ENCODE measurements at regions not wholly inside any gene's neighbourhood (a gene's known extent, or its start where the extent isn't known, plus 50 kb on each side); places are given as distances from the start of the nearest gene placed in this dataset.

DNA sequence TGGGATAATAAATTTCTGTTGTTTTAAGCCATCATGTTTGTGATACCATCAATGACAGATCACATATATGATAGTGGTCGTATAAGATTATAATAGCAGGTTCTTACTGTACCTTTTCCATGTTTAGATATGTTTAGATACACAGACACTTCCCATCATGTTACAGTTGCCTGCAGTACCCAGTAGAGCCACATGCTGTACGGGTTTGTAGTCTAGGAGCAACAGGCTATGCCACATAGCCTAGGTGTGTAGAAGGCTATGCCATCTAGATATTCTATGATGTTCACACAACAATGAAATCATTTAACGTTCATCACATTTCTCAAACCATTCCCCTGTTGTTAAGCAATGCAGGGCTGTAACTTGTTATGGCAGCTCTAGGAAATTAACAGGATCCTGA, 132.9 kb upstream of the SH3BP4 start:
- H3K79me2 ChIP-seq (ENCODE audit: low read length) = no peaks in the 10 kb centered on the region
- no peak overlapping the region for H3K27ac ChIP-seq (ENCODE audit: low read length)
- ATAC-seq = no peak

DNA sequence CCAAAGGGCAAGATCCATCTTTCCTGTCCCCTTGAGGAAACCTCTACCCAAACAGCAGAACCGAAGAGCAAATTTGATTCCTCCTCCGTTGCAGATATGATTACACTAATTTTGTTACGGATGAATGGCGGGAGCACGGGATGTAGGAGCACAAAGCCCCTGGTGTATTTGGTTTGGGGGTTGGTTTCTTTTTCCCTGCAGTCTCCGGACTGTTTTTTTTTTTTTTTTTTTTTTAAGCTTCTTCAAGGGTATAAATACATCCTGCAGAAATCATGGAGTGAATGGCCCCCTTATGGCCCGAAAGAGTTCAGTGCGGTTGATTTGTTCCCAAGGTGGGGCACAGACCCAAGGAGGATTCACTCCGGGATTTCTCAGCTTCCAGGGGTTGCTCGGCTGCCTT, 135.3 kb upstream of the SH3BP4 start:
- no peaks in the 10 kb centered on the region for H3K9me3 ChIP-seq (ENCODE audit: low read length)
- intact Hi-C loops (cut with micrococcal nuclease) = no loop called here
- H2AFZ ChIP-seq (ENCODE audit: low read length) = no peak overlapping the region
- no peaks in the 10 kb centered on the region for H3K4me1 ChIP-seq (ENCODE audit: insufficient read depth, low read length)
- H3K4me3 ChIP-seq (ENCODE audit: low read length) = no peak overlapping the region
- no peaks in the 10 kb centered on the region for H3K36me3 ChIP-seq (ENCODE audit: low read depth, low read length)
- H3K4me2 ChIP-seq (ENCODE audit: low read length) = no peak overlapping the region
- BruUV-seq (replicated peaks) = no TSS peak
- no peak for TF ChIP-seq EZH2phosphoT487 (IDR thresholded peaks at IDR 0.05; ENCODE audit: borderline replicate concordance, low read length)
- TF ChIP-seq EZH2 (IDR thresholded peaks at IDR 0.05; ENCODE audit: low read length, unreplicated experiment) = no peak
- TF ChIP-seq, protein P1, sequence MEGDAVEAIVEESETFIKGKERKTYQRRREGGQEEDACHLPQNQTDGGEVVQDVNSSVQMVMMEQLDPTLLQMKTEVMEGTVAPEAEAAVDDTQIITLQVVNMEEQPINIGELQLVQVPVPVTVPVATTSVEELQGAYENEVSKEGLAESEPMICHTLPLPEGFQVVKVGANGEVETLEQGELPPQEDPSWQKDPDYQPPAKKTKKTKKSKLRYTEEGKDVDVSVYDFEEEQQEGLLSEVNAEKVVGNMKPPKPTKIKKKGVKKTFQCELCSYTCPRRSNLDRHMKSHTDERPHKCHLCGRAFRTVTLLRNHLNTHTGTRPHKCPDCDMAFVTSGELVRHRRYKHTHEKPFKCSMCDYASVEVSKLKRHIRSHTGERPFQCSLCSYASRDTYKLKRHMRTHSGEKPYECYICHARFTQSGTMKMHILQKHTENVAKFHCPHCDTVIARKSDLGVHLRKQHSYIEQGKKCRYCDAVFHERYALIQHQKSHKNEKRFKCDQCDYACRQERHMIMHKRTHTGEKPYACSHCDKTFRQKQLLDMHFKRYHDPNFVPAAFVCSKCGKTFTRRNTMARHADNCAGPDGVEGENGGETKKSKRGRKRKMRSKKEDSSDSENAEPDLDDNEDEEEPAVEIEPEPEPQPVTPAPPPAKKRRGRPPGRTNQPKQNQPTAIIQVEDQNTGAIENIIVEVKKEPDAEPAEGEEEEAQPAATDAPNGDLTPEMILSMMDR (conservative IDR thresholded peaks at IDR 0.05; ENCODE audit: low read depth, low read length) = no peak
- H3K9ac ChIP-seq (ENCODE audit: low read length) = no peak overlapping the region
- no peaks in the 10 kb centered on the region for H4K20me1 ChIP-seq (ENCODE audit: low read length)
- no peaks in the 10 kb centered on the region for H3F3A ChIP-seq (ENCODE audit: low read length, unreplicated experiment)
- ATAC-seq (no peak), DNase-seq (no peak)
- H3K27ac ChIP-seq (ENCODE audit: low read length) = no peak overlapping the region
- no peaks in the 10 kb centered on the region for H3K79me2 ChIP-seq (ENCODE audit: low read length)
- ChIA-PET CTCF (no interaction called here), POLR2A (ENCODE audit: unreplicated experiment) (no interaction called here)
- H3K9me2 ChIP-seq (replicated peaks; ENCODE audit: low read length) = no peaks in the 10 kb centered on the region
- H3K27me3 ChIP-seq (ENCODE audit: low read length) = no peaks in the 10 kb centered on the region

More for the DNA sequence above, 132.9 kb upstream of the SH3BP4 start:
- no TSS peak for BruUV-seq (replicated peaks)
- intact Hi-C loops (cut with micrococcal nuclease) = no loop called here
- no peaks in the 10 kb centered on the region for H4K20me1 ChIP-seq (ENCODE audit: low read length)
- H3K36me3 ChIP-seq (ENCODE audit: low read depth, low read length) = no peaks in the 10 kb centered on the region
- H3F3A ChIP-seq (ENCODE audit: low read length, unreplicated experiment) = no peaks in the 10 kb centered on the region
- H3K9ac ChIP-seq (ENCODE audit: low read length) = no peak overlapping the region
- H3K4me3 ChIP-seq (ENCODE audit: low read length) = no peak overlapping the region
- ChIA-PET CTCF (no interaction called here), POLR2A (ENCODE audit: unreplicated experiment) (no interaction called here)
- H3K9me2 ChIP-seq (replicated peaks; ENCODE audit: low read length) = no peaks in the 10 kb centered on the region
- H2AFZ ChIP-seq (ENCODE audit: low read length) = no peak overlapping the region
- peak; percentile 29 for DNase-seq
- H3K27me3 ChIP-seq (ENCODE audit: low read length) = no peaks in the 10 kb centered on the region
- TF ChIP-seq EZH2phosphoT487 (IDR thresholded peaks at IDR 0.05; ENCODE audit: borderline replicate concordance, low read length) = no peak
- TF ChIP-seq EZH2 (IDR thresholded peaks at IDR 0.05; ENCODE audit: low read length, unreplicated experiment) = no peak
- TF ChIP-seq, protein P1 (conservative IDR thresholded peaks at IDR 0.05; ENCODE audit: low read depth, low read length) = no peak; the same call in 1 of the 2 replicates
- H3K4me2 ChIP-seq (ENCODE audit: low read length) = no peak overlapping the region
- H3K9me3 ChIP-seq (ENCODE audit: low read length) = no peaks in the 10 kb centered on the region
- peaks cover 9% of the 10 kb centered on the region for H3K4me1 ChIP-seq (ENCODE audit: insufficient read depth, low read length)

DNA sequence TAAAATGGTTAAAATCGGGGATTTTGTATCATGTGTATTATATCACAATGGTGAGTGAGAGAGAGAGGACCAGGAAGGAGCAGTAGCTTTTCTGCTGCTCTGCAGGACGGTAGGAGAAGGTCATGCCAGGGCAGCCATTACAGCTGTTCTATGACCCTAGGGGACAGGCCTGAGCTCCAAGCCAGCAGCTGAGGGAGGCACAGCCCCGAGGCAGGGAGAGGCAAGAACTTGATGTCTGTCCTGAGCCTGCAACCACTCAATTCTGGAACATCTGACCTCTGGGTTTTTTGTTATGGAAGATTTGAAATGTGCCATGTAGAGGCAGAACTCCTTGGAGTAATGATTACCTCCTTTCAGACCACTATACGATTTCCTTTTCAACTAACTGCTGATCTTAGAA, 135.8 kb upstream of the SH3BP4 start:
- H3F3A ChIP-seq (ENCODE audit: low read length, unreplicated experiment) = no peaks in the 10 kb centered on the region
- BruUV-seq (replicated peaks) = no TSS peak
- no peaks in the 10 kb centered on the region for H4K20me1 ChIP-seq (ENCODE audit: low read length)
- intact Hi-C loops (cut with micrococcal nuclease) = no loop called here
- no peaks in the 10 kb centered on the region for H3K9me2 ChIP-seq (replicated peaks; ENCODE audit: low read length)
- ATAC-seq = no peak
- no peak overlapping the region for H2AFZ ChIP-seq (ENCODE audit: low read length)
- H3K79me2 ChIP-seq (ENCODE audit: low read length) = no peaks in the 10 kb centered on the region
- ChIA-PET CTCF (no interaction called here), POLR2A (ENCODE audit: unreplicated experiment) (no interaction called here)
- no peaks in the 10 kb centered on the region for H3K4me1 ChIP-seq (ENCODE audit: insufficient read depth, low read length)
- no peaks in the 10 kb centered on the region for H3K36me3 ChIP-seq (ENCODE audit: low read depth, low read length)
- H3K9me3 ChIP-seq (ENCODE audit: low read length) = no peaks in the 10 kb centered on the region
- no peaks in the 10 kb centered on the region for H3K27me3 ChIP-seq (ENCODE audit: low read length)
- TF ChIP-seq EZH2 (IDR thresholded peaks at IDR 0.05; ENCODE audit: low read length, unreplicated experiment) = no peak
- H3K4me3 ChIP-seq (ENCODE audit: low read length) = no peak overlapping the region
- no peak overlapping the region for H3K27ac ChIP-seq (ENCODE audit: low read length)
- no peak overlapping the region for H3K4me2 ChIP-seq (ENCODE audit: low read length)
- H3K9ac ChIP-seq (ENCODE audit: low read length) = no peak overlapping the region
- no peak for DNase-seq
